ENCODE measurements at regions not wholly inside any gene's neighbourhood (a gene's known extent, or its start where the extent isn't known, plus 50 kb on each side); places are given as distances from the start of the nearest gene placed in this dataset.

DNA sequence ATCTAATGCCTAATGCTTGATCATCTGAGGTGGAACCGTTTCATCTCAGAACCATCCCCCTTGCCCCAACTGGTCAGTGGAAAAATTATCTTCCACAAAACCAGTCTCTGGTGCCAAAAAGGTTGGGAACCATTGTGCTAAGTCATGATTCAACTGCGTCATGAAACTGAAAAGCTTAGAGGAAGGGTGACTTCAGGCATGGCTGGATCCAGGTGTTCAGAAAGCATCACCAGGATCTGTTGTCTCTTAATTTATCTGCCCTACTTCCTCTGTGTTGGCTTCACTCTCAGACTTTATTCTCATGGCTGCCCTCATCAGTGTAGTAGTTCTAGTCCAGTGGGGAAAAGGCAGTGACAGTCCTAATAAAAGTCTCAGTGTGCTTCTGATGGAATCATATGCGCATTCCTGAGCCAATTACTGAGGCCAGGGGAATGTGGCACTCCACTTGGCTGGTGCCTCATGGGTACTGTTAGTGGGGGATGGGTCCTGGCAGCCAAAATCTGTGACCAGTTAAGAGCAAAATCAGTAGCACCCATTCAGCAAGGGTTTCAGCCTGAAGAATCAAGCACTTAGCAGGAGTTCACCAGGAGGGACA lies 110.3 kb downstream of the WNT5A start:
- TF ChIP-seq, protein P1, sequence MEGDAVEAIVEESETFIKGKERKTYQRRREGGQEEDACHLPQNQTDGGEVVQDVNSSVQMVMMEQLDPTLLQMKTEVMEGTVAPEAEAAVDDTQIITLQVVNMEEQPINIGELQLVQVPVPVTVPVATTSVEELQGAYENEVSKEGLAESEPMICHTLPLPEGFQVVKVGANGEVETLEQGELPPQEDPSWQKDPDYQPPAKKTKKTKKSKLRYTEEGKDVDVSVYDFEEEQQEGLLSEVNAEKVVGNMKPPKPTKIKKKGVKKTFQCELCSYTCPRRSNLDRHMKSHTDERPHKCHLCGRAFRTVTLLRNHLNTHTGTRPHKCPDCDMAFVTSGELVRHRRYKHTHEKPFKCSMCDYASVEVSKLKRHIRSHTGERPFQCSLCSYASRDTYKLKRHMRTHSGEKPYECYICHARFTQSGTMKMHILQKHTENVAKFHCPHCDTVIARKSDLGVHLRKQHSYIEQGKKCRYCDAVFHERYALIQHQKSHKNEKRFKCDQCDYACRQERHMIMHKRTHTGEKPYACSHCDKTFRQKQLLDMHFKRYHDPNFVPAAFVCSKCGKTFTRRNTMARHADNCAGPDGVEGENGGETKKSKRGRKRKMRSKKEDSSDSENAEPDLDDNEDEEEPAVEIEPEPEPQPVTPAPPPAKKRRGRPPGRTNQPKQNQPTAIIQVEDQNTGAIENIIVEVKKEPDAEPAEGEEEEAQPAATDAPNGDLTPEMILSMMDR (IDR thresholded peaks at IDR 0.05; ENCODE audit: low read length), result no peak
- no peak for TF ChIP-seq EZH2 (IDR thresholded peaks at IDR 0.05; ENCODE audit: borderline replicate concordance, low read length)

Measured in OCI-LY1 (cell line).